ACHN (cell line): ENCODE measurements at regions not wholly inside any gene's neighbourhood (a gene's known extent, or its start where the extent isn't known, plus 50 kb on each side); places are given as distances from the start of the nearest gene placed in this dataset.
"Not testable (repeated sequence)": the region's sequence is repeated elsewhere in the genome, so short reads cannot be mapped to it uniquely, and the experiment has no call there.

Experiments
- DNase-seq: peaks from one replicate; pipeline ENCODE4 v3.0.0-alpha.2; 2015
- in situ Hi-C: cut with HindIII; loops from 2 replicates; pipeline ENCODE4 v1.10.0; 2017; ENCODE audit warnings: low sequenced_read_pairs, low pct_ligation_motif_present, low pct_unique_long_range_greater_than_20kb

GRCh38 chr13:62453761-62454160 is 1038.1 kb upstream of the PCDH20 start:
- in situ Hi-C loops: no loop called here
- no peak for DNase-seq

DNA sequence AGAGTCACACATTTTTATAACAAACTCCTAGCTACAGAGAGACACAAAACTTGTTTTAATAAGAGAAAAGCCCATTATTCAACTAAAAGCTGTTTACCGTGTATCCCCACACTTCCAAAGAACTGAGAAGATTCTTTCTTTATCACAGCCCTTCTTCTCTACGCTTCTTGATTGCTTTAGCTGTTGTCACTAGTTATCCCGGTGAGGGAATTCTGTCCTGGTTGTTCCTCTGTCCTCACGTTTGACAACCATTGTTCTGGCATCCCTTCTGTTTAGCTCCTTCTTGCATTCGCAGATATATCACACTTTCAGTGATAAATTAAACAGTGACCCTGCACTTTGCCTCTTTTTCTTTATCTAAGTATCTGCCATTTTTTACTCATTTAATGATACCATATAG is 1035.1 kb upstream of the PCDH20 start:
- in situ Hi-C loops: no loop called here
- no peak for DNase-seq

GRCh38 chr13:62447771-62448382 is 1032.2 kb upstream of the PCDH20 start:
- in situ Hi-C loops, DNase-seq: not testable (repeated sequence)

GRCh38 chr13:62444805-62445204 is 1029.2 kb upstream of the PCDH20 start:
- no peak for DNase-seq
- in situ Hi-C loops: no loop called here

DNA sequence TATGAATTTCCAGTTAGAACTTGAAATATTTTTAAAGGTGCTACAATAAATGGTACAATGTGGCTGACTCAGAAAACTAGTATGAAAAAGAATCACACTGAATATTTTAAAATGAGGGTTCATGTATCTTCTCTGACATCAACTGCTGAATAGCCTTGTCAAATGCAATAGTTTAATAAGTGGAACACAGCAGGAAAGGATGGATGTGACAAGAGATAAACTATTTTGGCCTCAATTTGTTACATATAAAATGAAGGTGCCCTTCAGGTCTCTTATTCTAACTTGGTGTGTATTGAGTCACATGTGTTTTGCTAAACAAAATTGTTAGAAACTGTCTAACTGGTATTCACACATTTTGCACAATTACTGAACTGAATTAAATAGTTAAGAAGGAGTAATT is 1018.4 kb upstream of the PCDH20 start:
- DNase-seq: no peak
- in situ Hi-C loops: no loop called here

DNA sequence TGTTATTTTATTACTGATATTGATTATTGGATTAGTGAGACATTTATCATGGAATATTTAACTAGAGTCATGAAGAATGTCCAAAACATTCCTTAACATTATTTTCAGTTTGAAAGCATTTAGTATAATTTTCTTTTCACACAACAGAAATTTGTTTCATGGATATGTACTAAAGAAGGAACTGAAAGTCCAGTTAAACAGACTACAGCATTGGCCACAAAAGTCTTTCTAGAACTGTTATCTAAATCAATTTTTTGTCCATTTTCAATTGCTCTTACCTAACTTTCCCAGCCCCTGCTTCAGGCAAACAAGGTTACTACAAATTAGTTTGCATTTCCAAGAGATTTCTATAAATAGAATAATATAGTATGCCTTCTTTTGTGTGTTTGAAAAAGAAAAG is 1018.0 kb upstream of the PCDH20 start:
- in situ Hi-C loops: no loop called here

GRCh38 chr13:62432906-62433305 is 1017.3 kb upstream of the PCDH20 start:
- in situ Hi-C loops: no loop called here
- no peak for DNase-seq

More for the DNA sequence above, 1018.0 kb upstream of the PCDH20 start:
- DNase-seq: no peak

- no peak for DNase-seq
- in situ Hi-C loops: no loop called here
Observed at GRCh38 chr13:62432295-62432694, 1016.6 kb upstream of the PCDH20 start.

GRCh38 chr13:62431852-62432251 is 1016.2 kb upstream of the PCDH20 start:
- DNase-seq: no peak
- in situ Hi-C loops: no loop called here

- no peak for DNase-seq
- in situ Hi-C loops: no loop called here
Observed at GRCh38 chr13:62418872-62419271, 1003.2 kb upstream of the PCDH20 start.

GRCh38 chr13:62418376-62418775 is 1002.7 kb upstream of the PCDH20 start:
- no peak for DNase-seq
- in situ Hi-C loops: no loop called here

DNA sequence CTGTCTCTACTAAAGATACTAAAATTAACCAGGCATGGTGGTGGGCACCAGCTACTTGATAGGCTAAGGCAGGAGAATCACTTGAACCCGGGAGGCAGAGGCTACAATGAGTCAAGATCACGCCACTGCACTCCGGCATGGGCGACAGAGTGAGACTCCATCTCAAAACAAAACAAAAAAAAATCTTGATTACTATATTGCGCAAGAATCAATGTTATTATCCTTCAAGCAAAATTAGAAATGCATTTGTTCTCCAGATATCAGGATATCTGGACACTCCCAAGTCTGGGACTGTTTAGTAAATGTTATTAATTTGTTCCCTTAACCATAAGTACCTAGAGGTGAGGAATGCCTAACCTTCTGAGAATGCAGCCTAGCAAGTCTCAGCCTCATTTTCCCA is 992.2 kb upstream of the PCDH20 start:
- DNase-seq: no peak
- in situ Hi-C loops: no loop called here

DNA sequence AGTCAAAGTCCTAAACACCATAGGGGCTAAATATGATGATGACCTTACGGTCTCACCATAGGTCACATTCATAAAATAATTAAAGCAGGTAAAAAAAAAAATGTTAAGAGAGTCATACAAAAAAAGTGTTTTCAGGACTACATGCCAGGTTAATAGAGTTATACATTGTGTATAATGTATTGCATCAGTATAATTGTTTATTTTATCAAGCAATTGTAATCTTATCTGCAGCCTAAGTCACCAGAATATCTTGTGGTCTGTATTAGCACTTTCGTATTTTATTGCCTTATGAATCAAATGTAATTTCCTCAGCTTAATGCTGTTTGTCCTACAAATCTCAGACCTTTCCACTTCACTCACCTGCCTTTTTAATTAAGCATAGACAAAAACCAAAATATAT is 972.9 kb upstream of the PCDH20 start:
- DNase-seq: no peak
- in situ Hi-C loops: no loop called here

- DNase-seq: peak; percentile 22
- in situ Hi-C loops: no loop called here
Observed at GRCh38 chr13:62387647-62388046, 972.0 kb upstream of the PCDH20 start.

DNA sequence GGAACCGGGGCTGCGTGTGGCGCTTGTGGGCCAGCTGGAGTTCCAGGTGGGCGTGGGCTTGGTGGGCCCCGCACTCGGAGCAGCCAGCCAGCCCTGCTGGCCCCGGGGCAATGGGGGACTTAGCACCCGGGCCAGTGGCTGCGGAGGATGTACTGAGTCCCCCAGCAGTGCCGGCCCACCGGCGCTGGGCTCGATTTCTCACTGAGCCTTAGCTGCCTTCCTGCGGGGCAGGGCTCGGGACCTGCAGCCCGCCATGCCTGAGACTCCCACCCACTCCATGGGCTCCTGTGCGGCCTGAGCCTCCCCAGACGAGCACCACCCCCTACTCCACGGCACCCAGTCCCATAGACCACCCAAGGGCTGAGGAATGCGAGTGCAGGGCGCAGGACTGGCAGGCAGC is 963.6 kb upstream of the PCDH20 start:
- in situ Hi-C loops, DNase-seq: not testable (repeated sequence)

DNA sequence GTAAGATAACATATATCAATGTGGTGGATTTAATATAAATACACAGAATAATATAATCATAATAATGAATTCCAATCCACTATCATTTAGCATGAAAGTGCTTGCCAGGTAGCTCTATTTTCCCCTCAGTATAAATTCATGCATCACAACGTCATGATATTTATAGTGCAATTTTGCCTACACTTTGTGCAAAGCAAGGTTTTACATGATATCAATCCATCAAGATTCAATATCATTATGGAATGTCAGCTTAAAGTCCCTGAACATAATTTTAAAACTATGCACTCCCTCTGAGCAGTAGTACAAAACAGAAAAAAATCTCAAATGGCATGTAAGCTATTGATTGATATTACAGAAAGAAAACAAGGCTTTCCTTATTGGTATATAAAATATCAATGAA is 962.2 kb upstream of the PCDH20 start:
- DNase-seq: no peak
- in situ Hi-C loops: no loop called here

- in situ Hi-C loops: no loop called here
- DNase-seq: no peak
Observed at GRCh38 chr13:62375653-62376052, 960.0 kb upstream of the PCDH20 start.

- in situ Hi-C loops: no loop called here
- no peak for DNase-seq
Observed at GRCh38 chr13:62371737-62372136, 956.1 kb upstream of the PCDH20 start.

DNA sequence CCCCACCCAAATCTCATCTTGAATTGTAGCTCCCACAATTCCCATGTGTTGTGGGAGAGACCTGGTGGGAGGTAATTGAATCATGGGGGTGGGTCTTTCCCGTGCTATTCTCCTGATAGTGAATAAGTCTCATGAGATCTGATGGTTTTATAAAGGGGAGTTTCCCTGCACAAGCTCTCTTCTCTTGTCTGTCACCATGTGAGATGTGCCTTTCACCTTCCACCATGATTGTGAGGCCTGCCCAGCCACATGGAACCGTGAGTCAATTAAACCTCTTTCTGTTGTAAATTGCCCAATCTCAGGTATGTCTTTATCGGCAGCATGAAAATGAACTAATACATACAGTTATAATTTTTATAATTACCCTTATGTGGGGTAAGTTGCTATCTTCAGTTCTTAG is 952.3 kb upstream of the PCDH20 start:
- in situ Hi-C loops: not testable (repeated sequence)

GRCh38 chr13:62360609-62361008 is 945.0 kb upstream of the PCDH20 start:
- in situ Hi-C loops: no loop called here
- DNase-seq: no peak

More for the DNA sequence above, 952.3 kb upstream of the PCDH20 start:
- not testable (repeated sequence) for DNase-seq

DNA sequence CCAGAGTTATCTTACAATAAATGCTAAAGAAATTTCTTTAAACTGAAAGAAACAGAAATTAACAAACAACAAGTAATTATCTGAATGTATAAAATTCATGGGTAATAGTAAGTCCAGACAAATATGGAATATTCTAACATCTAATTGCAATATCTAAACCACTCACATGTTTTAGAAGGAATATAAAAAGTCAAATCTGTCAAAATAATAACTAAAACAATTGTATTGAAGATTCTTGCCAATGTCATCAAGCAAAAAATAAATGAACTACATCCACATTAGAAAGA is 942.9 kb upstream of the PCDH20 start:
- in situ Hi-C loops: no loop called here

More for the DNA sequence above, 942.9 kb upstream of the PCDH20 start:
- no peak for DNase-seq
